ENCODE measurements at regions not wholly inside any gene's neighbourhood (a gene's known extent, or its start where the extent isn't known, plus 50 kb on each side); places are given as distances from the start of the nearest gene placed in this dataset.

DNA sequence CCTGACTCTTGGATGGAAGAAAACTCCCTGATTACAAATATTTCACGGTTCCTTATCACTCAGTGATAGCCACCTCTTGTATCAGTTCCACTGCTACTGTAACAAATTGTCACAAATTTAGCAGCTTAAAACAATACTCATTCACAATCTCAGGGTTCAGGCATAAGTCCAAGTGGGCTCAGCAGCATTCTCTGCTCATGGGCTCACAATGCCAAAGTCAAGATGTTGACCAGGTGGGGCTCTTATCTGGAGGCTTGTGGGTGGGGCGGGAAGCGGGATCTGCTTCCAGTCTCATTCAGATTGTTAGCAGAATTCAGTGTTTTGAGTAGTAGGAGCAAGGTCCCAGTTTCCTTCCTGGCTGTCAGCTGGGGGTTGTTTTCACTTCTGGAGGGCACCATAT, 137.3 kb upstream of the FAM78B start:
- TF ChIP-seq CTCF (tag by site-specific recombination; IDR thresholded peaks at IDR 0.05) = no peak
- TF ChIP-seq HOXD13 (CRISPR knock-in tag; IDR thresholded peaks at IDR 0.05; ENCODE audit: borderline replicate concordance) = no peak
- no peak for TF ChIP-seq ZNF174 (tag by site-specific recombination; IDR thresholded peaks at IDR 0.05)
- TF ChIP-seq ZNF830 (tag by site-specific recombination; IDR thresholded peaks at IDR 0.05; ENCODE audit: low read depth) = no peak
- TF ChIP-seq, protein P1, sequence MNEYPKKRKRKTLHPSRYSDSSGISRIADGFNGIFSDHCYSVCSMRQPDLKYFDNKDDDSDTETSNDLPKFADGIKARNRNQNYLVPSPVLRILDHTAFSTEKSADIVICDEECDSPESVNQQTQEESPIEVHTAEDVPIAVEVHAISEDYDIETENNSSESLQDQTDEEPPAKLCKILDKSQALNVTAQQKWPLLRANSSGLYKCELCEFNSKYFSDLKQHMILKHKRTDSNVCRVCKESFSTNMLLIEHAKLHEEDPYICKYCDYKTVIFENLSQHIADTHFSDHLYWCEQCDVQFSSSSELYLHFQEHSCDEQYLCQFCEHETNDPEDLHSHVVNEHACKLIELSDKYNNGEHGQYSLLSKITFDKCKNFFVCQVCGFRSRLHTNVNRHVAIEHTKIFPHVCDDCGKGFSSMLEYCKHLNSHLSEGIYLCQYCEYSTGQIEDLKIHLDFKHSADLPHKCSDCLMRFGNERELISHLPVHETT (tag by site-specific recombination; IDR thresholded peaks at IDR 0.05) = no peak
- TF ChIP-seq, protein P2, sequence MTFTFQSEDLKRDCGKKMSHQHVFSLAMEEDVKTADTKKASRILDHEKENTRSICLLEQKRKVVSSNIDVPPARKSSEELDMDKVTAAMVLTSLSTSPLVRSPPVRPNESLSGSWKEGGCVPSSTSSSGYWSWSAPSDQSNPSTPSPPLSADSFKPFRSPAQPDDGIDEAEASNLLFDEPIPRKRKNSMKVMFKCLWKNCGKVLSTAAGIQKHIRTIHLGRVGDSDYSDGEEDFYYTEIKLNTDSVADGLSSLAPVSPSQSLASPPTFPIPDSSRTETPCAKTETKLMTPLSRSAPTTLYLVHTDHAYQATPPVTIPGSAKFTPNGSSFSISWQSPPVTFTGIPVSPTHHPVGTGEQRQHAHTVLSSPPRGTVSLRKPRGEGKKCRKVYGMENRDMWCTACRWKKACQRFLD (tag by site-specific recombination; IDR thresholded peaks at IDR 0.05) = no peak
- TF ChIP-seq BCL11A (tag by site-specific recombination; IDR thresholded peaks at IDR 0.05; ENCODE audit: low read depth) = no peak
- no peak for TF ChIP-seq KLF9 (tag by site-specific recombination; IDR thresholded peaks at IDR 0.05; ENCODE audit: low read depth)
- TF ChIP-seq ZNF791 (tag by site-specific recombination; IDR thresholded peaks at IDR 0.05) = no peak
- no peak for TF ChIP-seq ZNF24 (tag by site-specific recombination; IDR thresholded peaks at IDR 0.05)
- no peak for TF ChIP-seq ATF2 (tag by site-specific recombination; IDR thresholded peaks at IDR 0.05; ENCODE audit: low read depth)
- TF ChIP-seq ZNF121 (tag by site-specific recombination; IDR thresholded peaks at IDR 0.05) = no peak
